ENCODE measurements at regions not wholly inside any gene's neighbourhood (a gene's known extent, or its start where the extent isn't known, plus 50 kb on each side); places are given as distances from the start of the nearest gene placed in this dataset.

GRCh38 chr3:130256821-130257340, 88.6 kb upstream of the COL6A5 start:
- Histone ChIP-seq H3K4me3 (ENCODE audit: low read length in 2 of 2) (no peak overlapping the region), H3K27ac (ENCODE audit: low read depth in 1 of 2, low read length in 2 of 2) (no peak overlapping the region), H3K27me3 (ENCODE audit: control insufficient read depth in 1 of 2, insufficient read depth in 2 of 2, low read length in 1 of 2) (no peaks in the 10 kb centered on the region), H3K9me3 (ENCODE audit: control insufficient read depth, low read length) (no peaks in the 10 kb centered on the region), H3K36me3 (ENCODE audit: control insufficient read depth in 1 of 2, insufficient read depth in 2 of 2, low read length in 1 of 2) (no peaks in the 10 kb centered on the region), H3K4me1 (ENCODE audit: control insufficient read depth in 1 of 2, insufficient read depth in 2 of 2, low read length in 2 of 2) (peaks cover 2% of the 10 kb centered on the region in 2 donors)
- intact Hi-C loops (cut with DNase I) = no loop called here
- DNase-seq (no peak), ATAC-seq (ENCODE audit: low FRiP score) (no peak)
- WGBS, 2 donors = 88 to 90% methylated on average over 3 of the region's 3 CpGs

- DNase-seq = peak in 1 of 2 donors; percentile 71
- Histone ChIP-seq H3K9me3 (ENCODE audit: control insufficient read depth, low read length) (no peaks in the 10 kb centered on the region), H3K4me1 (ENCODE audit: control insufficient read depth in 1 of 2, insufficient read depth in 2 of 2, low read length in 2 of 2) (peaks cover 2% of the 10 kb centered on the region in 2 donors), H3K4me3 (ENCODE audit: low read length in 2 of 2) (no peak overlapping the region), H3K27ac (ENCODE audit: low read depth in 1 of 2, low read length in 2 of 2) (no peak overlapping the region), H3K27me3 (ENCODE audit: control insufficient read depth in 1 of 2, insufficient read depth in 2 of 2, low read length in 1 of 2) (no peaks in the 10 kb centered on the region), H3K36me3 (ENCODE audit: control insufficient read depth in 1 of 2, insufficient read depth in 2 of 2, low read length in 1 of 2) (no peaks in the 10 kb centered on the region)
- peak; percentile 54 for ATAC-seq (ENCODE audit: low FRiP score)
- intact Hi-C loops (cut with DNase I) = no loop called here
- WGBS, 2 donors = 19 to 26% methylated on average over 9 of the region's 9 CpGs
Measured at GRCh38 chr3:130258532-130258952, 86.9 kb upstream of the COL6A5 start.

GRCh38 chr3:130259166-130259874, 86.2 kb upstream of the COL6A5 start:
- peaks cover 2% of the 10 kb centered on the region in 2 donors for H3K4me1 ChIP-seq (ENCODE audit: control insufficient read depth in 1 of 2, insufficient read depth in 2 of 2, low read length in 2 of 2)
- H3K27me3 ChIP-seq (ENCODE audit: control insufficient read depth in 1 of 2, insufficient read depth in 2 of 2, low read length in 1 of 2) = no peaks in the 10 kb centered on the region
- H3K4me3 ChIP-seq (ENCODE audit: low read length in 2 of 2) = no peak overlapping the region
- no peak for ATAC-seq (ENCODE audit: low FRiP score)
- no peaks in the 10 kb centered on the region for H3K36me3 ChIP-seq (ENCODE audit: control insufficient read depth in 1 of 2, insufficient read depth in 2 of 2, low read length in 1 of 2)
- WGBS, 2 donors = 19 to 22% methylated on average over 2 of the region's 2 CpGs
- H3K9me3 ChIP-seq (ENCODE audit: control insufficient read depth, low read length) = no peaks in the 10 kb centered on the region
- no peak for DNase-seq
- no peak overlapping the region for H3K27ac ChIP-seq (ENCODE audit: low read depth in 1 of 2, low read length in 2 of 2)
- intact Hi-C loops (cut with DNase I) = no loop called here

GRCh38 chr3:130260918-130261317, 84.6 kb upstream of the COL6A5 start:
- ATAC-seq (ENCODE audit: low FRiP score) = no peak

GRCh38 chr3:130263708-130264107, 81.8 kb upstream of the COL6A5 start:
- intact Hi-C loops (cut with DNase I) = no loop called here

More at GRCh38 chr3:130260918-130261317, 84.6 kb upstream of the COL6A5 start:
- Histone ChIP-seq H3K4me3 (ENCODE audit: low read length in 2 of 2) (no peak overlapping the region), H3K27me3 (ENCODE audit: control insufficient read depth in 1 of 2, insufficient read depth in 2 of 2, low read length in 1 of 2) (no peaks in the 10 kb centered on the region), H3K4me1 (ENCODE audit: control insufficient read depth in 1 of 2, insufficient read depth in 2 of 2, low read length in 2 of 2) (peaks cover 2% of the 10 kb centered on the region in 2 donors), H3K9me3 (ENCODE audit: control insufficient read depth, low read length) (no peaks in the 10 kb centered on the region), H3K36me3 (ENCODE audit: control insufficient read depth in 1 of 2, insufficient read depth in 2 of 2, low read length in 1 of 2) (no peaks in the 10 kb centered on the region), H3K27ac (ENCODE audit: low read depth in 1 of 2, low read length in 2 of 2) (no peak overlapping the region)
- 79 to 82% methylated on average over 5 of the region's 5 CpGs for WGBS, 2 donors
- intact Hi-C loops (cut with DNase I) = no loop called here
- DNase-seq = no peak

GRCh38 chr3:130266817-130267216, 78.7 kb upstream of the COL6A5 start:
- no peak for DNase-seq
- Histone ChIP-seq H3K27me3 (ENCODE audit: control insufficient read depth in 1 of 2, insufficient read depth in 2 of 2, low read length in 1 of 2) (no peaks in the 10 kb centered on the region), H3K9me3 (ENCODE audit: control insufficient read depth, low read length) (no peaks in the 10 kb centered on the region), H3K4me3 (ENCODE audit: low read length in 2 of 2) (no peak overlapping the region), H3K36me3 (ENCODE audit: control insufficient read depth in 1 of 2, insufficient read depth in 2 of 2, low read length in 1 of 2) (no peaks in the 10 kb centered on the region), H3K4me1 (ENCODE audit: control insufficient read depth in 1 of 2, insufficient read depth in 2 of 2, low read length in 2 of 2) (no peaks in the 10 kb centered on the region), H3K27ac (ENCODE audit: low read depth in 1 of 2, low read length in 2 of 2) (no peak overlapping the region)
- ATAC-seq (ENCODE audit: low FRiP score) = no peak
- intact Hi-C loops (cut with DNase I) = no loop called here

More at GRCh38 chr3:130263708-130264107, 81.8 kb upstream of the COL6A5 start:
- no peaks in the 10 kb centered on the region for H3K9me3 ChIP-seq (ENCODE audit: control insufficient read depth, low read length)
- H3K36me3 ChIP-seq (ENCODE audit: control insufficient read depth in 1 of 2, insufficient read depth in 2 of 2, low read length in 1 of 2) = no peaks in the 10 kb centered on the region
- H3K4me1 ChIP-seq (ENCODE audit: control insufficient read depth in 1 of 2, insufficient read depth in 2 of 2, low read length in 2 of 2) = no peaks in the 10 kb centered on the region
- no peaks in the 10 kb centered on the region for H3K27me3 ChIP-seq (ENCODE audit: control insufficient read depth in 1 of 2, insufficient read depth in 2 of 2, low read length in 1 of 2)
- no peak overlapping the region for H3K27ac ChIP-seq (ENCODE audit: low read depth in 1 of 2, low read length in 2 of 2)
- WGBS, 2 donors = 96 to 97% methylated on average over 25 of the region's 25 CpGs
- DNase-seq = no peak
- peak; percentile 31 for ATAC-seq (ENCODE audit: low FRiP score)
- H3K4me3 ChIP-seq (ENCODE audit: low read length in 2 of 2) = no peak overlapping the region

GRCh38 chr3:130276203-130276803, 69.2 kb upstream of the COL6A5 start:
- Histone ChIP-seq H3K4me1 (ENCODE audit: control insufficient read depth in 1 of 2, insufficient read depth in 2 of 2, low read length in 2 of 2) (no peaks in the 10 kb centered on the region), H3K9me3 (ENCODE audit: control insufficient read depth, low read length) (no peaks in the 10 kb centered on the region), H3K36me3 (ENCODE audit: control insufficient read depth in 1 of 2, insufficient read depth in 2 of 2, low read length in 1 of 2) (no peaks in the 10 kb centered on the region), H3K27ac (ENCODE audit: low read depth in 1 of 2, low read length in 2 of 2) (no peak overlapping the region), H3K4me3 (ENCODE audit: low read length in 2 of 2) (no peak overlapping the region), H3K27me3 (ENCODE audit: control insufficient read depth in 1 of 2, insufficient read depth in 2 of 2, low read length in 1 of 2) (peaks cover 0 to 2% of the 10 kb centered on the region in 2 donors)
- intact Hi-C loops (cut with DNase I) = no loop called here
- DNase-seq = no peak
- peak; percentile 58 for ATAC-seq (ENCODE audit: low FRiP score)
- WGBS, 2 donors = 5 to 7% methylated on average over 8 of the region's 8 CpGs

GRCh38 chr3:130288670-130289069, 56.8 kb upstream of the COL6A5 start:
- H3K27me3 ChIP-seq (ENCODE audit: control insufficient read depth in 1 of 2, insufficient read depth in 2 of 2, low read length in 1 of 2) = peaks cover 0 to 3% of the 10 kb centered on the region in 2 donors
- H3K27ac ChIP-seq (ENCODE audit: low read depth in 1 of 2, low read length in 2 of 2) = no peak overlapping the region
- H3K9me3 ChIP-seq (ENCODE audit: control insufficient read depth, low read length) = no peaks in the 10 kb centered on the region
- intact Hi-C loops (cut with DNase I) = no loop called here
- no peaks in the 10 kb centered on the region for H3K36me3 ChIP-seq (ENCODE audit: control insufficient read depth in 1 of 2, insufficient read depth in 2 of 2, low read length in 1 of 2)
- DNase-seq = no peak
- no peak for ATAC-seq (ENCODE audit: low FRiP score)
- H3K4me1 ChIP-seq (ENCODE audit: control insufficient read depth in 1 of 2, insufficient read depth in 2 of 2, low read length in 2 of 2) = no peaks in the 10 kb centered on the region
- WGBS, 2 donors = 92% methylated on average over 1 of the region's 1 CpG
- H3K4me3 ChIP-seq (ENCODE audit: low read length in 2 of 2) = no peak overlapping the region

- 72 to 74% methylated on average over 2 of the region's 2 CpGs for WGBS, 2 donors
- intact Hi-C loops (cut with DNase I) = no loop called here
- ATAC-seq (ENCODE audit: low FRiP score) (no peak), DNase-seq (no peak)
- Histone ChIP-seq H3K27me3 (ENCODE audit: control insufficient read depth in 1 of 2, insufficient read depth in 2 of 2, low read length in 1 of 2) (peaks cover 0 to 3% of the 10 kb centered on the region in 2 donors), H3K4me3 (ENCODE audit: low read length in 2 of 2) (no peak overlapping the region), H3K36me3 (ENCODE audit: control insufficient read depth in 1 of 2, insufficient read depth in 2 of 2, low read length in 1 of 2) (no peaks in the 10 kb centered on the region), H3K4me1 (ENCODE audit: control insufficient read depth in 1 of 2, insufficient read depth in 2 of 2, low read length in 2 of 2) (no peaks in the 10 kb centered on the region), H3K27ac (ENCODE audit: low read depth in 1 of 2, low read length in 2 of 2) (no peak overlapping the region), H3K9me3 (ENCODE audit: control insufficient read depth, low read length) (no peaks in the 10 kb centered on the region)
Measured at GRCh38 chr3:130291148-130291547, 54.3 kb upstream of the COL6A5 start.
